ENCODE measurements at regions not wholly inside any gene's neighbourhood (a gene's known extent, or its start where the extent isn't known, plus 50 kb on each side); places are given as distances from the start of the nearest gene placed in this dataset.

- DNase-seq (ENCODE audit: low read depth): no peak
- no peak overlapping the region for H3K4me3 ChIP-seq (ENCODE audit: low read depth, low read length)
- TF ChIP-seq CTCF (IDR thresholded peaks at IDR 0.05; ENCODE audit: insufficient read depth, low read depth, low read length): no peak
These were observed 273.9 kb downstream of the ARAP2 start for GRCh38 chr4:35970366-35970960.

GRCh38 chr4:35972814-35973213, 271.5 kb downstream of the ARAP2 start:
- no peak overlapping the region for H3K4me3 ChIP-seq (ENCODE audit: low read depth, low read length)
- TF ChIP-seq CTCF (IDR thresholded peaks at IDR 0.05; ENCODE audit: insufficient read depth, low read depth, low read length): no peak
- no peak for DNase-seq (ENCODE audit: low read depth)

- TF ChIP-seq CTCF (IDR thresholded peaks at IDR 0.05; ENCODE audit: insufficient read depth, low read depth, low read length): no peak
- H3K4me3 ChIP-seq (ENCODE audit: low read depth, low read length): no peak overlapping the region
- no peak for DNase-seq (ENCODE audit: low read depth)
These were observed 268.5 kb downstream of the ARAP2 start for GRCh38 chr4:35975617-35976355.

- no peak for DNase-seq (ENCODE audit: low read depth)
- TF ChIP-seq CTCF (IDR thresholded peaks at IDR 0.05; ENCODE audit: insufficient read depth, low read depth, low read length): no peak
- H3K4me3 ChIP-seq (ENCODE audit: low read depth, low read length): no peak overlapping the region
These were observed 265.8 kb downstream of the ARAP2 start for GRCh38 chr4:35978551-35978950.

- TF ChIP-seq CTCF (IDR thresholded peaks at IDR 0.05; ENCODE audit: insufficient read depth, low read depth, low read length): no peak
- H3K4me3 ChIP-seq (ENCODE audit: low read depth, low read length): no peak overlapping the region
- no peak for DNase-seq (ENCODE audit: low read depth)
These were observed 262.0 kb downstream of the ARAP2 start for GRCh38 chr4:35982318-35982717.

- no peak overlapping the region for H3K4me3 ChIP-seq (ENCODE audit: low read depth, low read length)
- DNase-seq (ENCODE audit: low read depth): no peak
- no peak for TF ChIP-seq CTCF (IDR thresholded peaks at IDR 0.05; ENCODE audit: insufficient read depth, low read depth, low read length)
These were observed 257.8 kb downstream of the ARAP2 start for GRCh38 chr4:35986537-35986936.
